ENCODE measurements at regions not wholly inside any gene's neighbourhood (a gene's known extent, or its start where the extent isn't known, plus 50 kb on each side); places are given as distances from the start of the nearest gene placed in this dataset.

- no peak for TF ChIP-seq YY1 (IDR thresholded peaks at IDR 0.05; ENCODE audit: insufficient read depth, insufficient read length)
- TF ChIP-seq SUZ12 (IDR thresholded peaks at IDR 0.05; ENCODE audit: extremely low read depth, insufficient read depth, insufficient read length) = no peak
- no peak for TF ChIP-seq ZNF274 (IDR thresholded peaks at IDR 0.05; ENCODE audit: low read depth, low read length)
These were observed 182.2 kb downstream of the MYCN start for GRCh38 chr2:16122556-16122955.
